ENCODE measurements at regions not wholly inside any gene's neighbourhood (a gene's known extent, or its start where the extent isn't known, plus 50 kb on each side); places are given as distances from the start of the nearest gene placed in this dataset.

DNA sequence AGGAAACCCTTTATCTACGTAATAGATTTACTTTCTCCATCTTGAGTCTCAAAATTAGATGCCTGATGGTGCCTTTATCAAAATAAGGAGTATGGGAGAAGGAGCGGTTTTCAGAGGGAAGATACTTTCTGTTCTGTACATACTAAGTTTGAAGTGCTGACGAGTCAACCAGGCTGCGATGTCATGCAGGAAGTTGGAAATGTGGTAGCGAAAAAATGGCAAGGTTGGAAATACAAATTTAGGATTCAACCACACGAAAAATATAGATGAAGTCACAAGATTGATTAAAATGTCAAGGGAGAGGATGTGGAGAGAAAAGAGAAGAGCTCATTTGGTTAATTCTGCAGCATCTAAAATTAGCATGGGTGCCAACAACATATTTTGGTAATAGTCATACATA, 129.5 kb downstream of the FOXD1 start:
- Histone ChIP-seq H3K9me2 (replicated peaks; ENCODE audit: control insufficient read depth, low read length) (no peaks in the 10 kb centered on the region), H3K36me3 (ENCODE audit: control insufficient read depth, low read length) (no peaks in the 10 kb centered on the region), H3K9me3 (ENCODE audit: control insufficient read depth, insufficient read depth, low read length) (no peaks in the 10 kb centered on the region), H3K27me3 (ENCODE audit: control insufficient read depth, low read length) (0 out of 2 replicates have a peak, but pooled peaks cover 2% of the 10 kb centered on the region), H3K4me3 (ENCODE audit: low read length) (no peak overlapping the region), H3K27ac (ENCODE audit: low read depth, low read length) (no peak overlapping the region), H3K4me2 (ENCODE audit: low read length) (no peak overlapping the region), H3K4me1 (ENCODE audit: control insufficient read depth, low read length) (no peaks in the 10 kb centered on the region), H3F3A (ENCODE audit: control insufficient read depth, insufficient read depth) (no peaks in the 10 kb centered on the region), H3K79me2 (ENCODE audit: control insufficient read depth, low read length) (no peaks in the 10 kb centered on the region), H4K20me1 (ENCODE audit: control insufficient read depth, insufficient read depth, low read depth, low read length) (no peaks in the 10 kb centered on the region)
- no peak for TF ChIP-seq EZH2phosphoT487 (IDR thresholded peaks at IDR 0.05; ENCODE audit: borderline replicate concordance, low read length)
- TF ChIP-seq, protein P1, sequence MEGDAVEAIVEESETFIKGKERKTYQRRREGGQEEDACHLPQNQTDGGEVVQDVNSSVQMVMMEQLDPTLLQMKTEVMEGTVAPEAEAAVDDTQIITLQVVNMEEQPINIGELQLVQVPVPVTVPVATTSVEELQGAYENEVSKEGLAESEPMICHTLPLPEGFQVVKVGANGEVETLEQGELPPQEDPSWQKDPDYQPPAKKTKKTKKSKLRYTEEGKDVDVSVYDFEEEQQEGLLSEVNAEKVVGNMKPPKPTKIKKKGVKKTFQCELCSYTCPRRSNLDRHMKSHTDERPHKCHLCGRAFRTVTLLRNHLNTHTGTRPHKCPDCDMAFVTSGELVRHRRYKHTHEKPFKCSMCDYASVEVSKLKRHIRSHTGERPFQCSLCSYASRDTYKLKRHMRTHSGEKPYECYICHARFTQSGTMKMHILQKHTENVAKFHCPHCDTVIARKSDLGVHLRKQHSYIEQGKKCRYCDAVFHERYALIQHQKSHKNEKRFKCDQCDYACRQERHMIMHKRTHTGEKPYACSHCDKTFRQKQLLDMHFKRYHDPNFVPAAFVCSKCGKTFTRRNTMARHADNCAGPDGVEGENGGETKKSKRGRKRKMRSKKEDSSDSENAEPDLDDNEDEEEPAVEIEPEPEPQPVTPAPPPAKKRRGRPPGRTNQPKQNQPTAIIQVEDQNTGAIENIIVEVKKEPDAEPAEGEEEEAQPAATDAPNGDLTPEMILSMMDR (IDR thresholded peaks at IDR 0.05; ENCODE audit: low read depth, low read length, poor library complexity, severe bottlenecking): no peak

DNA sequence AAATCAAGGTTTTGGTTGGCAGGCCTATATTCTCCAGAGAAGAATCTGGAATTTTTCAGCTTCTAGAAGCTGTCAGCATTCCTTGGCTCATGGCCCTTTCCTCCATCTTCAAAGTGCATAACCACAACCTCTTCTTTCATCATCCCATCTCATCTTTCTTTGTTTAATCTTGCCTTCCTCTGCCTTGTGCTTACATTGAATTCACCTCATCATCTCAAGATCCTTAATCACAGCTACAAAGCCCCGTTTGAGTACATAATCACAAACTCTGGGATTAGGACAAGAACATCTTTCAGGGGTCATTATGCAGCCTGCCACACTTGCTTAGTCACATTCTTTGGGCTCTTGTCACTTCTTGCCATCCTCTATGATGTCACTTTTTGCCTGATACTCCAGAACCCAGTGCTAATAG, 130.3 kb downstream of the FOXD1 start:
- H3K9me3 ChIP-seq (ENCODE audit: control insufficient read depth, insufficient read depth, low read length): no peaks in the 10 kb centered on the region
- H3K79me2 ChIP-seq (ENCODE audit: control insufficient read depth, low read length): no peaks in the 10 kb centered on the region
- 0 out of 2 replicates have a peak, but pooled peaks cover 2% of the 10 kb centered on the region for H3K27me3 ChIP-seq (ENCODE audit: control insufficient read depth, low read length)
- TF ChIP-seq, protein P1 (IDR thresholded peaks at IDR 0.05; ENCODE audit: low read depth, low read length, poor library complexity, severe bottlenecking): no peak
- no peak for TF ChIP-seq EZH2phosphoT487 (IDR thresholded peaks at IDR 0.05; ENCODE audit: borderline replicate concordance, low read length)
- no peaks in the 10 kb centered on the region for H3K36me3 ChIP-seq (ENCODE audit: control insufficient read depth, low read length)
- H3K4me1 ChIP-seq (ENCODE audit: control insufficient read depth, low read length): no peaks in the 10 kb centered on the region
- H3F3A ChIP-seq (ENCODE audit: control insufficient read depth, insufficient read depth): no peaks in the 10 kb centered on the region
- H3K4me2 ChIP-seq (ENCODE audit: low read length): no peak overlapping the region
- no peak overlapping the region for H3K27ac ChIP-seq (ENCODE audit: low read depth, low read length)
- H3K4me3 ChIP-seq (ENCODE audit: low read length): no peak overlapping the region
- H3K9me2 ChIP-seq (replicated peaks; ENCODE audit: control insufficient read depth, low read length): no peaks in the 10 kb centered on the region
- no peaks in the 10 kb centered on the region for H4K20me1 ChIP-seq (ENCODE audit: control insufficient read depth, insufficient read depth, low read depth, low read length)

DNA sequence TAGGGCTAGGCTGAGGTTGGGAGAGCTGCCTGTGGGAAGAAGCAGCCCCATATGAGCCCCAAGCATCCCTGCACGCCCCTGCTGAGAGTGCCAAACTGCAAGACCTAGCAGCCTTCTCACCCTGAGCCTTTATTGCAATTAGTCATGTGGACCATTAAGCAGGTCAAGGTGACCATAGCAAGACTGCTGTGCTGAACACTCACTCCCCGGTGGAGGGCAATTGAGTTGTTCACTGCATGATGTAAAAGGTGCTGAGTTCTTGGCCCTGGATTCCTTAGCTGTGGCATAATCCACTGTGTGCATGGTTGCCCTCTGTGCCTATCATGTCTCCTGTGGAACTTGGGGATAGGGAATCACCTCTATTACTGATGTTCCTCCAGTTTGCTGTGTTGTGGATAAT, 131.1 kb downstream of the FOXD1 start:
- H3K79me2 ChIP-seq (ENCODE audit: control insufficient read depth, low read length): no peaks in the 10 kb centered on the region
- no peaks in the 10 kb centered on the region for H3K4me1 ChIP-seq (ENCODE audit: control insufficient read depth, low read length)
- H3K4me2 ChIP-seq (ENCODE audit: low read length): no peak overlapping the region
- H3K4me3 ChIP-seq (ENCODE audit: low read length): no peak overlapping the region
- H3K27ac ChIP-seq (ENCODE audit: low read depth, low read length): no peak overlapping the region
- H4K20me1 ChIP-seq (ENCODE audit: control insufficient read depth, insufficient read depth, low read depth, low read length): no peaks in the 10 kb centered on the region
- H3F3A ChIP-seq (ENCODE audit: control insufficient read depth, insufficient read depth): no peaks in the 10 kb centered on the region
- no peaks in the 10 kb centered on the region for H3K9me3 ChIP-seq (ENCODE audit: control insufficient read depth, insufficient read depth, low read length)
- H3K36me3 ChIP-seq (ENCODE audit: control insufficient read depth, low read length): no peaks in the 10 kb centered on the region
- TF ChIP-seq EZH2phosphoT487 (IDR thresholded peaks at IDR 0.05; ENCODE audit: borderline replicate concordance, low read length): no peak
- TF ChIP-seq, protein P1 (IDR thresholded peaks at IDR 0.05; ENCODE audit: low read depth, low read length, poor library complexity, severe bottlenecking): no peak
- no peaks in the 10 kb centered on the region for H3K9me2 ChIP-seq (replicated peaks; ENCODE audit: control insufficient read depth, low read length)
- H3K27me3 ChIP-seq (ENCODE audit: control insufficient read depth, low read length): peaks cover 6% of the 10 kb centered on the region; the same call in 1 of the 2 replicates
